NCI-H2107 (cell line): ENCODE measurements at regions not wholly inside any gene's neighbourhood (a gene's known extent, or its start where the extent isn't known, plus 50 kb on each side); places are given as distances from the start of the nearest gene placed in this dataset.
"Not testable (repeated sequence)": the region's sequence is repeated elsewhere in the genome, so short reads cannot be mapped to it uniquely, and the experiment has no call there.

Experiments
- DNase-seq: peaks from one replicate; lab custom pipeline; 2025; lab: John Stamatoyannopoulos, UW

DNA sequence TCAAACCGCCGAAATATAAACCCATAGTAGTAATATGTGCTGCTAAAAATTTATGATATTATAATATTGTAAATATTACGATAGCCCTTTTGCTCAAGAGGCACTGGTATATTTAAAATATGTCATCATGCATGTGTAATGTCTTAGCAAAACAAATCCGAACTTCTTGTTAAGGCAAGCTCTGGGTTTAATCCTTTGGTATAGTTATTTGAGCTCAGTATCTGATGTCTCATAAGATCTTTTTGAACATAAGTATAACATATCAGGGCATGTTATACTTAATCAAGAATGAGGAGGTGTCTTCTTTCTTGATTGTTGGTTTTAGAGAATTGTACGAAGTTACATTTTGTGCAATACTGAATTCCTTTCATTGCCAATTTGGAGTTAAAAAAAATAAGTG, 154.1 kb upstream of the CBLB start:
- no peak for DNase-seq

DNA sequence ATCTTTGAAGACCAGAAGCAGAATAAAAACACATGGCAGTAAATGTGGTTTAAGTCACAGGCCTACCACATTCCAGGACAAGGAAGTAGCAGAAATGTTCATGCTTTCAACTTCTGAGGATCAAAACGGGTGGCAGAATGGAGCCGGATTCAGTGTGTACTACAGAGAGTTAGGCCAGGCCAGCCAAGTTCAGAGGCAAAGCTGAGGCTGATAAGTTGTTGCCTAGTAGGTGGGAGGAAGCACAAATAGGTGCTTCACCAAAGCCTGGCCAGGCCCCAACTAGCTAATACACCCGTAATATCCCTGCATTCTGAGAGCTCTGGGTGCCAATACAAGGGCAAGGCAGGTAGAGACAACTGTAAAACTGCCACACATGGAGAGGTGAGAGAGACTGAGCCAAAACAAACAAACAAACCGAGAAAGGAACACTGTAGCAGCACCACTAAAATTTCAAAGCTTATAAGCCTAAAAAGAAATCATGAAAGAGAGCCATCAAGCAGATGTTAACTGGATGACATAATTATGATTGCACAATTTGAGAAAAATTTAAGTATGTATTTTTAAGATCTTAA, 156.4 kb upstream of the CBLB start:
- DNase-seq = no peak

DNA sequence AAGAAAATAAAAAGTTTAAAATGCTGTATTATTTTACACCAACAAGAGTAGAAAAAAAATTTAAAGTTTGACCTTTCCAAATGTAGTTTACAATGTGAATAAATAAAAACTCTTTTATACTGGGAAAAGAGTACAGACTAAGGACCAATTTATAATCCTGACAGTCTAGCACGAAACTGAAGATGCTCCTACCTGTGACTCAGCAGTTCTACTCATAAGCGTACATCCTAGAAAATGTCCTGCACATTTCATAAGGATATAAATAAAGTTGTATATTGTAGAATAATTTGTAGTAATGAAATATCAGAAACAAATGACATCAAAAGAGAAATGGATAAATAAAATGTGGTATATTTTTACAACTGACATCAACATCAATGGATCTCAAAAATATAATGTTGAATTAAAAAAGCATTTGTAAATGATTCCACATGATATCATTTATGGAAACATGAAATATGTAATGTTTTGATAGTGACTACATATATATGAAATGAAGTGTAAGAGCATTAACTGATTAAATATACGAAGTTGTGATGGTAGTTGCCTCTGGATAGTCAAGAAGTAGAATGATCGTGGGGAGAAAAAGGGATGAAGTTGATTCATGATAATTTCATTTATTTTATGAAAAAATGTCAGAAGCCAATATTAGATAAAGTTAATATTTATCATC, 161.3 kb upstream of the CBLB start:
- no peak for DNase-seq

DNA sequence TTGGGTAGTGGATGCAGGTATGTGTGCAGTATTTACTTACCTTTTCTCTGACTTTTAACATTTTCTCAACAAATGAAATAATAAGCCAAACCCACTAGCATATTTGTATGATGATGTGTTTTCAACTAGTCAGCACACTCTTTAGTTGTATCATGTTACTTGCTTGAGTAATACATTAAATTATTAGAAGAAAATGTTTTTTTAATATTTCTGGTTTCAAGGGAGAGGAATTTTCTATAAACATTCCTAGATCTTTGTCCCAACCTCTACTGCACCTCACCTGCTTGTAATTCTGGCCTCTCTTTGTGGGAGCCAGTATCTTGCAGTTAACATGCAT, 161.8 kb upstream of the CBLB start:
- no peak for DNase-seq

DNA sequence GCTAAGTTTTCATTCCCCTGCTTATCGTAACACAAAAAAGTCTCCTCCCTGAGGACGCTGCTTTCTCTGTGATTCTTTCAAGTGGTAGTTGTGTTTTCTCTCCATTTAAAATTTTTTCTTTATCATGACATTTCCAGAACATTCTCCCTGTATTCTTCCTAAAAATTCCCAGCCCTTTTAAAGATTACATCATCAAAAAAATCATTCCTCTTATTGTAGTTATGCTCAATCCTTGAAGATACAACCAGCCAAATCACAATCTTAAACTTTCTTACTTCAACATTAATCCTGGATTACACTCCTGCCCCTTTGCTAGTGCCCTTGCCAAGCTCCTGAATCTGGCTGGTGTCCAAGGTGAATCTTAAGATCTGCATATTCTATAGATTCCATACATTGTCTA, 163.7 kb upstream of the CBLB start:
- no peak for DNase-seq

DNA sequence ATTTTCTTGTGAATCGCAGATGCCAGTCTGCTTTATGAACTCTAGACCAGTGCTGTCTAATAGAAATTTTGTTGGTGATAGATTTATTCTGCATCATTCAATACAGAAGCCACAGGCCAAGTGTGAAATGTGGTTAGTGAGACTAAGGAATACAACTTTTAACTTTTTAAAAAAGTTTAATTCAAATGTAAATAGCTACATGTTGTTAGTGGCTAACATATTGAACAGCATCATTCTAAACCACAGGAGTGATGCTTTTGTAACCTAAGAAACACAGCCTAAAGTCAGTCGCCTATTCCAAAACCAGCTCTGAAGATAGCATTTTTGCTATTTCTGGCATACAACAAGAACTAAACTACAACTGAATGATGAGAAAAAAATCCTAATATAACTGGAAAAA, 164.8 kb upstream of the CBLB start:
- DNase-seq = no peak

DNA sequence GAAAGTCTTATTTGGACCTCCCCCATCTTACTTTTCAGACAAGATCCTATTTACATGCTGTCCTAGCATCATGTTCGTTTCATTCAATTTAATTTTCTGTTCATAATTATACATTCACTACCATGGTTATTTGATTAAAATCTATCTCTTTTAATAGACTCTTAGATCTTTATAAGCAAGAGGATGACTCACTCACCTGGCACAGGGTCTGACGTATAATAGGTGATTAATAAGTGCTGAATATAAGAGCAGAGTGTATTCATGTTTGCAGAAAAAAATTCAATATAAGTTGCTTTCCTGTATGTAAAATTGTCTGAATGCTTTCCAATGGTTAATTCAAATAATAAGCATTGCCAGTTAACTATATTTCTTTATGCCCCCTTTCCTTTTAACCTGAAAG, 165.5 kb upstream of the CBLB start:
- no peak for DNase-seq

DNA sequence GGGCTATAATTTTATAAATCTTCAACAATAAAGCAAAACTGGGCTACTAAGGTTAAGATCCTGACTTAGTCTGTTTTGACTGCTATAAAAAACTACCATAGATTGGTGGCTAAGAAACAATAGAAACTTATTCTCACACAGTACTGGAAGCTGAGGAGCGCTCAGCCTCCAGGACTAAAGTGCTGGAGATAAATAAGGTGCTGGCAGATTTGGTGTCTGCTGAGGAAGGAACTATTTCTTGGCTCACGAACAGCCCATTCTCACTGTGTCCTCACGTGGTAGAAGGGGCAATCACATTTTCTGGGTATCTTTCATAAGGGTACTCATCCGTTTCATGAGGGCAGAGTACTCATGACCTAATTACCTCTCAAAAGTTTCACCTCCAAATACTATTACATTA, 166.8 kb upstream of the CBLB start:
- DNase-seq = no peak

DNA sequence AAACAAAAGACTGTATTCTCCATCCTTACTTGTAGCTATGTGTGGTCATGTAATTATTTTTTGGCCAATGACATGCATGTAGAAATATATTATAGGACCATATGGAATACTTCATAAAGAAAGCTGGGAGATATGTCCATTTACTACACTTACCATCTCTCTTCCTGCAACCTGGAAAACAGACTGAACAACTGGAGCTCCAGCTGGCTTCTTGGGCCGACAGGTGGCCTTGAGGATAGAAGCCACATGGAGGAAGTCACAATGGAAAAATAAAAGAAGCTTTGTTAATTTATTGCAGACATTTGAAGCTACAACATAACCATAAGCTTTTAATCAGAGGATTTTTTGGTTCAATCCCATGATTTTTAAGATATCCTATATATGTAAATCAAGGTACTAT, 167.9 kb upstream of the CBLB start:
- DNase-seq = no peak

DNA sequence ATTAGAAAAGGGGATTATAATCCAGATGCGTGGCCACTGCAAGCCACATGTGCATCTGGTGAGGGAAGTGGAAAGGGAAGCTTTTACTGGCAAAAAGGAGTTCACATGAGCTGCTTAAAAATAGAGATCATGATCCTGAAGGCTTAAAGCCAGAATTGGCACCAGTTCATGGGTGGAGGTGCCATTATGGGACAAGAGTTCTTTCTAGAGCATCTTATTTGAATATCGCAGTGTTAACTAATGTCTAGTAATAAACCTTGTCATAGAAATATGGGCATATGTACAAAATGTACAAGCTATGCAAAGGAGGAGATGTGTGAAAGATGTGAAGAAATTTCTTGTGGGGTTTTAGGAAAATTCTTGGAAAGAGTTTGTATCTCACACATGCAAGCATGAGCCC, 178.4 kb upstream of the CBLB start:
- no peak for DNase-seq

DNA sequence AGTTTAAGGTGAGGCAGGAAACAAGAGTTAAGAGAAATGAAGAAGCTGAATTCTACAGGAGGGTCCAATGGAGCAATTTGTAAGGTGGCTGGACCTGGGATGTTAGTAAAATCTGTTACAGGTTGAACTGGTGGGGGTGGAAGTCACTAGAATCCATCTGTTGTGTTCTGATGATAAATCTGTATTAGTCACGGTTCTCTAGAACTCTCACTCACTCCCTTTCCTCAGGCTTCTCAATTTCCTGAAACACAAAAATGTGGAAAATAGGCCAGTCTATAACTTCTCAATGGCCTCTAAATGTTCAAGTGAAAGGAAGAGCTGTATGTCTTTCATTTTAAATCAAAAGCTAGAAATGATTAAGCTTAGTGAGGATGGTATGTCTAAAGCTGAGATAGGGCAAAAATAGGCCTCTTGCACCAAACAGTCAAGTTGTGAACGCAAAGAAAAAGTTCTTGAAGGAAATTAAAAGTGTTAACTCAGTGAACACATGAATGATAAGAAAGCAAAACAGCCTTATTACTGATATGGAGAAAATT, 180.2 kb upstream of the CBLB start:
- DNase-seq = no peak

DNA sequence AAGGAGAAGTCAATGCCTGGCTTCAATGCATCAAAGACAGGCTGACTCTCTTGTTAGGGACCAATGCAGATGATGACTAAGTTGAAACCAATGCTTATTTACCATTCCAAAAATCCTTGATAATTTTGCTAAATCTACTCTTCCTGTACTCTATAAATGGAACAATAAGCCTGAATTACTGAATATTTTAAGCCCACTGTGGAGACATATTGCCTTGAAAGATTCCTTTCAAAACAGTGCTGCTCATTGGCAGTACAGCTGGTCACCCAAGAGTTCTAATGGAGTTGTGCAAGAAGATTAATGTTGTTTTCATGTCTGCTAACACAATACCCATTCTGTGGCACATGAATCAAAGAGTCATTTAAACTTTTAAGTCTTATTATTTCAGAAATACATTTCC, 181.0 kb upstream of the CBLB start:
- no peak for DNase-seq

DNA sequence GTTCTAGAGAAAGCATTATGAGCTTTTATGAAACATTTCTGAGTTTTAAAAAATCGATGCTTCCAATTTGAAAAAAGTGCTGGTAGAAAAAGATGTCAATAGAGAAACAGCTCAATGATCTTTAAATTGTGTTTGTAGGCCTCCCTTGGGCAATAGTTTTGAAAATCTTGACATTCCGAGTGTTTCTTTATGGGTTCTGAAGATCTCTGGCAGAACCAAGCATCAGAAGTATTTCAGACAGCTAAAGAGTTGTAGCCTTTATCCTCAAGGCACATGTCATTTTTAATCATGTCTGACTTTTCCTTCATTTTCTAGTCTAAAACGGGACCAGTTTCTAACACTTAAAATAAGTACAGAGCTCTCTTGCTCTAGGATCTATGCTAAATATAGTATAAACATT, 188.1 kb upstream of the CBLB start:
- no peak for DNase-seq

DNA sequence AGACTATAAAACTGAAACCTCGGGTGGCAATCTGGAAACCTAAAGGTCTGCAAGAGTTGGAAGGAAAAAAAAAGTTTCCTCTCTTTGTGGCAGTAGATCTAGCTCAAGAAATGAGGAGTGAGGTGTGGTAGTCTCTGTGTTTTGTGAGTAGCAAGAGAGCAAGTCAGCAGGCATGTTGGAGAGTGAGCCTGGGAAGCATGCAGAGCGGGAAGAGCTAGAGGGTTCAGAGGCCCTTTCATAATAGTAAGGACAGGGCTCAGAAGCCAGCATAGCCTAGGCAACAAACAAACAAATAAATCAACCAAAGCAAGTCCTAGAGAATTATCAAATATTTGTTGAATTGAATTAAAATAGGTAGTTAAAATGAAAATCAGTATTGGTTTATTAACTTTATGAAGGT, 189.7 kb upstream of the CBLB start:
- no peak for DNase-seq

DNA sequence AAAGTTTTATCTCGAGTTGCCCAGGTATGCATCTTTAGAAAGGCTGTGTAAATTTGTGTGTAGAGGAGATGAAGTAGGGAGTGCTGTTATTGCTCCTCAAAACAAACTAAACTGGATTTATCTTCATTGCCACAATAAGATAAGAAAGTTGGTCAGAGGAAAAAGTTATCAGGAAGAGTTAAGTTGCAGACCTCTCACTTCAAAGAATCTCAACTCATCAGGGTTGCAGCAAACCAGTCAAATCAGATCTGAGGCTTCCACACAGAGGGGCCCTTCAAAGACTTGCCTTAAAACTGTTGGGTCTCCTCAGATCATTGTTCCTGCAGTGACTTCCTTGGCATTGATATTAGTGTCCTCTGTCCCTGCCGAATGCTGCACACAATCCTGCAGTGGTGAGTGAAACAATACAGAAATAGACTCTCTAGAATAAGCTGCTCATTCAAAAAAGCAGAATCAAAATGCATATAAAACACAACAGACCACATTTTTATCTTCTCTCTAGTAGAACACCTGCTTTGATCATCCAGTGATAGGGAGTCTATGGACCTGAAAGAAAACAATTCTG, 191.2 kb upstream of the CBLB start:
- no peak for DNase-seq

DNA sequence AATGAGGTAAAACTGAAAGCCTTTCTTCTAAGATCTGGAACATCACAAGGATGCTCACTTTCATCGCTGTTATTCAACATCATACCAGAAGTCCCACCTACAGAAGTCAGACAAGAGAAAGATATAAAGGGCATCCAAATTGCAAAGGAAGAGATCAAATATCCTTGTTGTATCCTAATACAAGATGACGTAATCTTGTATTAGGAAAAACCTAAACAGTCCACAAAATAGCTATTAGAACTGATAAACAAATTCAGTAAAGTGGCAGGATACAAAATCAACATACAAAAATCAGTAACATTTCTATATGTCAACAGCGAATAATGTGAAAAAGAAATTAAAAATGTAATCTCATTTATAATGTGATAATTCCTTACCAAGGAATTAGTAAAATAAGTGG, 195.1 kb upstream of the CBLB start:
- DNase-seq = no peak

DNA sequence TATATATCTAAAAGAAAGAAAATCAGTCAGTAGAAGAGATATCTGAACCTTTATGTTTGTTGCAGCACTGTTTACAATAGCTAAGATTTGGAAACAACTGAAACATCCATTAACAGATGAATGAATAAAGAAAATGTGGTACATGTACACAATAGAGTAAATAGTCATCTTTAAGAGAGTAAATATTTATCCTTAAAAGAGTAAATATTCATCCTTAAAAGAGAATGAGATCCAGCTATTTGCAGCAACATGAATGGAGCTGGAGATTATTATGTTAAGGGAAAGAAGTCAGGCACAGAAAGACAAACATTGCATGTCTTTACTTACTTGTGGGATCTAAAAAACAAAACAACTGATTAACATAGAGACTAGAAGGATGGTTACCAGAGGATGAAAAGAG, 197.0 kb upstream of the CBLB start:
- DNase-seq = no peak

DNA sequence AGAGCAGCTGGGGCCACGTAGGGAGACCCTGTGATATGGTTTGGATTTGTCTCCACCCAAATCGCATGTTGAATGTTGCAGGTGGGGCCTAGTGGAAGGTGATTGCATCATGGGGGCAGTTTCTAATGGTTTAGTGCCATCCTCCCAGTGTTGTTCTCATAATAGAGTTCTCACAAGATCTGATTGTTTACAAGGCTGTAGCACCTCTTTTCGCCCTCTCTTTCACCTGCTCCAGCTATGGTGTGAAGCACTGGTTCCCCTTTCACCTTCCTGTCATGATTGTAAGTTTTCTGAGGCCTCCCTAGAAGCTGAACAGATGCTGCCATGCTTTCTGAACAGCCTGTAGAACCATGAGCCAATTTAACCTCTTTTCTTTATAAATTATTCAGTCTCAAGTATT, 198.9 kb upstream of the CBLB start:
- DNase-seq = no peak

DNA sequence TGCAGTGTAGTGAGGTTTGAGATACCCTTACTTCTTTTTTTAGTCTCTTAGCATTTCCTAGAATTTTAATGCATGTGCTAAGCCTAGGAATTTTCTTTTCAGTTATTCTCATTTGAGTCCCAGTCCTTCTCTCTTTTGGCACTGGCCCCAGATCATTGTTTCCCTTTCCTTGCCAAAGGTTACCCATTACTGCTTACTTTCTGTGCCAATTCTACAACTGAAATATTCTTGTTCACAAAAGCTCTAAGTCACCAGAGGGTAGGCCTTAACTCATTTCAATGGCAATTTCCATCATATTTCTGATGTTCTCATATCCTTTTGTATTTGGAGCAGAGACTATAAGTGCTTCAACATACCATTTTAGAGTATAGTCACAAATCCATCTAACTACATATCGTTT, 199.6 kb upstream of the CBLB start:
- no peak for DNase-seq

DNA sequence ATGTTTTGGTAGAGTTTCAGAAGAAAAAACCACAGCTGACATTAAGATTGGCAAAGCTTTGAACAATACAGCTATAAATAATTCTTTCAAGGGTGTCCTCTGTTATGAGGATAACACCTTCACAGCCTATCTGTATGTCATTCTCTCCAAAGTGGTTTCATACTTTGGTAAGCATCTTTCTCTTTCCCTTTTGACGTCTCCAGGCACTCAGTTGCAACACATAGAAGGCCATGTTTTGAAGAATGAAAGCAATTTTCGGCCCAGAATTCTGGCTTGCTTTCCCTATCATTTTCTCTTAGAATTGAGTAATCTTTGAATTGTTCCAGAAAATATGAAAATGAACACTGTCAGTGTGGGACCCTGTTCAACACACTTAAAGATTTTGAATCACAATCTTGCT, 200.0 kb upstream of the CBLB start:
- DNase-seq = no peak

DNA sequence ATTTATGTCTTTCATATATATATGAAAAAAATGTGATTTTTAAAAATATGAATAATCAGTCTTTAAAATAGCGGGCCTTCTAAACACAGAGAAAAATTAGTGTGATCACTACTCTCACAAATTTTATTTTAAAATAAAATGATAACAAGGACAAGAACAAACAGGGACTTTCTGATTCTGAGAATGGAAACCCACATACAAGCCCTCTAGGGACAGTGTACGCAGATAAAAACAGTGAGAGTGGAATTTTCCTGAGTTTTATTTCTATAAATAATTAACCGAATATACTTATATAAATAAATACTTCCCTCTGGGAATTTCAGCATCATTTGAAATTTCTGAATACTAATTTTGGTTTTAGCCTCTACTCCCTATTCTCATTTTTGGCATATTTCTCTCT, 201.4 kb upstream of the CBLB start:
- no peak for DNase-seq

DNA sequence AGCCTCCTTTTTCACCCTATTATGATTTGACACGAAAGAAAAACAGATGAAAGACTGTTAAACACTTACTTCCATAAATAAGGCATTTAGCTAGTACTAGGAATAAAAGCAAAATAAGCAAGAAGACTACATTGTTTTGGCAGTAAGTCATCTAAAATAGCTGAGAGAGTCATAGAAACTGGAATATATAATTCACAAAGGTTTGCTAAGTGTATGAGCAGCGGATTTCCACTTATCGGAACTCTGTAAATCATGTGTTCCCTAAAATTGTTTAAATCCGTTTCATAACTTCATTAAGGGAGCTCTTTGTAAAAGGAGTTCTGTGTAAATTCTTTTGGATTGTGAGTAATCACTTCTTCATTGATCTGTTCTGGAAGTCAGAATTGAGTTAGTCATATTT, 202.5 kb upstream of the CBLB start:
- DNase-seq = no peak

DNA sequence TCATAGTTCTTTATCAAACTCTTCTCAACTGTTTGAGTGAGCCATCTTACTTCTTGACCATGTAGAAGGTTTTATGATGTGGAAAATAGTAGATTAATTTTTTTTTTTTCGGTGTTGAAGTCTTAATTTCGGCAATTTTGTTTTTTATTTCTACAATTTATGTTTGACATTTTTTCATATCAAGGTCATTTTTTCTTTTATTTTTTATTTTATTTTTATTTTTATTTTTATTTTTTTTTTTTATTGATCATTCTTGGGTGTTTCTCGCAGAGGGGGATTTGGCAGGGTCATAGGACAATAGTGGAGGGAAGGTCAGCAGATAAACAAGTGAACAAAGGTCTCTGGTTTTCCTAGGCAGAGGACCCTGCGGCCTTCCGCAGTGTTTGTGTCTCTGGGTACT, 203.8 kb upstream of the CBLB start:
- DNase-seq = not testable (repeated sequence)

DNA sequence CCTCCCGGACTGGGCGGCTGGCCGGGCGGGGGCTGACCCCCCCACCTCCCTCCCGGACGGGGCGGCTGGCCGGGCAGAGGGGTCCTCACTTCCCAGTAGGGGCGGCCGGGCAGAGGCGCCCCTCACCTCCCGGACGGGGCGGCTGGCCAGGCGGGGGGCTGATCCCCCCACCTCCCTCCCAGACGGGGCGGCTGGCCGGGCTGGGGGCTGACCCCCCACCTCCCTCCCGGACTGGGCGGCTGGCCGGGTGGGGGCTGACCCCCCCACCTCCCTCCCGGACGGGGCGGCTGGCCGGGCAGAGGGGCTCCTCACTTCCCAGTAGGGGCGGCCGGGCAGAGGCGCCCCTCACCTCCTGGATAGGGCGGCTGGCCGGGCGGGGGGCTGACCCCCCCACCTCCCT, 205.0 kb upstream of the CBLB start:
- DNase-seq = not testable (repeated sequence)
